ENCODE measurements at regions not wholly inside any gene's neighbourhood (a gene's known extent, or its start where the extent isn't known, plus 50 kb on each side); places are given as distances from the start of the nearest gene placed in this dataset.
"Not testable (repeated sequence)": the region's sequence is repeated elsewhere in the genome, so short reads cannot be mapped to it uniquely, and the experiment has no call there.

DNA sequence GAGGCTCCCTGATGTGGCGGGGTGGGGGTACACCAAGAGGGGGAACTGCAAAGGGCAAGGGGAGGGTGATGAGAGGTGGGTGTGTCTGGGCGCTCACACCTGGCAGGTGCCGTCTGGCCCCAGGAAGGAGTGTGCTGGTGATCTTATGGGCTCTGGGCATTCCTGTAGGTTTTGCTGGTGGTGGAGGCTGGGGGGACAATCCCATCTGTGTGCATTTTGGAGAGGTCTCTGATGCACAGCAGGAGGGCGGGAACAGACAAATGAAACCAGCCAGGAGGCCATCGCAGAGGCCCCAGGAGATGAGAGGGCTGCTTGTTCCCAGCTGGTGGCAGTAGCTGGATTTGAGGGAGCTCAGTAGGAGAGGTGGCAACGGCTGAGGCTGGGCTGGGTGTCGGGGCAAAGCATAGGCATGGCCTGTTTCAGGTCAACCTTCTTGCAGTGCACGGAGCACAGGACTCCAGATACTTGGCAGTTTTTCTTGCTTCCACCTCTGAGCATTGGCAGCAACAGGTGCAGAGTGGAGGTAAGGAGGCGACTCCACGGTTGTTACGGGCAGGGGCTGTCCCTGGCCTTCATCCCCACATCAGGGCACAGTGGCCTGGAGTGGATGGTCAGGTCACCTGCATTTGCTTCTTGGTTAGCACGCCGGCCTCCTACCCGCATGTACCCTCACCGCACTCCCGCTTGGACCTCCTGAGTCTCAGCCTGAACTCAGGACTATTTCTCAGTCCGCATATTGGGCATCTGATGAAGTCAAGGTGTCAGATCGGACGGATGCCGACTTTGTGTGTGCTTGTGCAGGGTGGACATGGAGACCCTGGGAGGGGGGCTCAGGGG is 194.2 kb upstream of the HDAC4 start:
- no peak for DNase-seq

GRCh38 chr2:239594019-239594771 is 193.4 kb upstream of the HDAC4 start:
- no peak for DNase-seq

- DNase-seq: no peak
Measured at GRCh38 chr2:239593455-239593854, 192.6 kb upstream of the HDAC4 start.

DNA sequence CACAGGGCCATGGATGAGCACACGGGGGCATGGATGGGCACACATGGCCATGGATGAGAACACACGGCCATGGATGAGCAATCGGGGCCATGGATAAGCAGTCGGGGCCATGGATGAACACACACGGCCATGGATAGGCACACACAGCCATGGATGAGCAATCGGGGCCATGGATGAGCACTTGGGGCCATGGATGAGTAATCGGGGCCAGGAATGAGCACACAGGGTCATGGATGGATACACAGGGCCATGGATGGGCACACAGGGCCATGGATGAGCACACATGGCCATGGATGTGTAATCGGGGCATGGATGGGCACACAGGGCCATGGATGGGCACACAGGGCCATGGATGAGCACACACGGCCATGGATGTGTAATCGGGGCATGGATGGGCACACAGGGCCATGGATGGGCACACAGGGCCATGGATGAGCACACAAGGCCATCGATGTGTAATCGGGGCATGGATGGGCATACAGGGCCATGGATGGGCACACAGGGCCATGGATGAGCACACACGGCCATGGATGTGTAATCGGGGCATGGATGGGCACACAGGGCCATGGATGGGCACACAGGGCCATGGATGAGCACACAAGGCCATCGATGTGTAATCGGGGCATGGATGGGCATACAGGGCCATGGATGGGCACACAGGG is 191.9 kb upstream of the HDAC4 start:
- DNase-seq: not testable (repeated sequence)

DNA sequence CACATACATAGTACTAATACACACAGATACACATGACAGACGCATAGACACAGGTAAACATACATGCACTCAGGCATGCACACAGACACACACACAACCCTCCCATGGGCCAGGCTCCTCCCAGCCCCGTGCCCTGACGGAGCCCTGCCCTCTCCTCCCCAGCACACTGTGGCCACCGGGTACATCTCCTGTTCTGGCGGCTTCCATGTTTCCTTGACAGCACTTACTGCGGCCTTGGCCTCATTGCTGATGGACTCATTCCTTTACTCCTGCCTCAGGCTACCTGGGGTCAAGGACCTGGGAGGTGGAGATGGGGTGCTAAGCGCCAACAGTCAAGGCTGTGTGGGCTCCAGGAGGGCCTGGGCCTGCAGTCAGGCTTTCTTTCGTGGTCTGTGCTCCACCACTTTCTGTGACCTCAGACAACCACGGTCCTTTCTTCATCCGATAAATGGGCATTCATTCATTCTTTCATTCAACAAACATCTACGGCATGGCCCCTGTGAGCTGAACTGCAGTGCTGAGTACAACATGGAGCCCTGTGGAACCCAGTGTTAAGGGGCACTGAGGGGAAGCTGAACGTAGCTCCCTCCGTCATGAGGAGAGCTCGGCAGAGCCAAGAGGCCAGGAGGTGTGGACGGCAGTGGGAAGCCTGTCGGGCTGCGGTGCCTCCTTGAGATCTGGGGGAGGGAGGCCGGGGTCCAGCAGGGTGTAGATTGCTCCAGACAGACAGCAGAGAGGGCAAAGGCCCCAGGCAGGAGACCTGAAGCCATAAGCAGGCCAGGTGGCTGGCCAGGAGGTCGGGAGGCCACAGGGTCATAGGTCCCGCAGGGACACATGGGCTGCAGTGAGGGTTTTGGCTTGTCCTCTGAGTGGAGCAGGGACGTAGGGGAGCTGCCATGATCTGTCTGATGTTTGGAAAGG is 190.4 kb upstream of the HDAC4 start:
- DNase-seq: no peak

- no peak for DNase-seq
Measured at GRCh38 chr2:239590276-239590675, 189.5 kb upstream of the HDAC4 start.

DNA sequence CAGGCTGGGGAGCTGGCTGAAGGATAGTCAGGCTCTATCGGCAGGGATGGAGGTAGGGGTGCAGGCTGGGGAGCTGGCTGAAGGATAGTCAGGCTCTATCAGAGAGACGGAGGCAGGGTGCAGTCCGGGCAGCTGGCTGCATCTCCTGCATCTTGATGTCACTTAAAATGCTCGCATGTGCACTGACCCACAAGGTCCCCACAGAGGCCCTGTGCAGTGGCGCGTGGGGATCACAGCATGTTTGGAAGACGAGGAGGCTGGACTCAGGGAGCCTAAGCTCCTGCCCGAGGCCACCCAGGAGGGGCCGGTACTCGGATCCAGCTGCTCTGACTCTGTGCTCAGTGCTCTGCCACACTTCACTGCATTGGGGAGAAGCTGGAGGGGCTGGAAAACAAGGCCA is 189.0 kb upstream of the HDAC4 start:
- DNase-seq: no peak

DNA sequence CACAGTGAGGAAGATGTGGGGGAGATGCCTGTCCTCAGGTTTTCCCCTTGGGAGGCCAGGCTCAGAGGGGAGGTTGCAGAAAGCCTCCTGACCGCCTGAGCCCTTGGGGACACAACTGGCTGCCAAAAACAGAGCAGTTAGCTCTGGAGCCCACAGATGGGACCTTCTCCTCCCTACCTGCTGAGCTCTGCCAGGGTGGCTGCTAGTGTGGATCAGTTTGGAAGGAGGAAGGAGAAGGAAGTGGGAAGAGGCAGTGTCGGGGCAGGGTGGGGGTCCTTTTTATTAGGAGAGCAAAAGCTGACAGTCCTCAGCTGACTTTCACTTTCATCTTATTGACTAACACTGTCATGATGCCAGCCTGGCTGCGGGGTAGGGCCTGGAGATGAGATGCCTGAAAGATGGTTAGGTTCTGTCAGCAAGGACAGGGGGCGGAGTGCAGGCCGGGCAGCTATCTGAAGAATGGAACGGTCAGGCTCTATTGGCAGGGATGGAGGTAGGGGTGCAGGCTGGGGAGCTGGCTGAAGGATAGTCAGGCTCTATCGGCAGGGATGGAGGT is 188.5 kb upstream of the HDAC4 start:
- DNase-seq: no peak

- DNase-seq: no peak
Measured at GRCh38 chr2:239588451-239589269, 187.8 kb upstream of the HDAC4 start.

GRCh38 chr2:239587841-239588240 is 187.0 kb upstream of the HDAC4 start:
- DNase-seq: no peak

- no peak for DNase-seq
Measured at GRCh38 chr2:239587311-239587731, 186.5 kb upstream of the HDAC4 start.

DNA sequence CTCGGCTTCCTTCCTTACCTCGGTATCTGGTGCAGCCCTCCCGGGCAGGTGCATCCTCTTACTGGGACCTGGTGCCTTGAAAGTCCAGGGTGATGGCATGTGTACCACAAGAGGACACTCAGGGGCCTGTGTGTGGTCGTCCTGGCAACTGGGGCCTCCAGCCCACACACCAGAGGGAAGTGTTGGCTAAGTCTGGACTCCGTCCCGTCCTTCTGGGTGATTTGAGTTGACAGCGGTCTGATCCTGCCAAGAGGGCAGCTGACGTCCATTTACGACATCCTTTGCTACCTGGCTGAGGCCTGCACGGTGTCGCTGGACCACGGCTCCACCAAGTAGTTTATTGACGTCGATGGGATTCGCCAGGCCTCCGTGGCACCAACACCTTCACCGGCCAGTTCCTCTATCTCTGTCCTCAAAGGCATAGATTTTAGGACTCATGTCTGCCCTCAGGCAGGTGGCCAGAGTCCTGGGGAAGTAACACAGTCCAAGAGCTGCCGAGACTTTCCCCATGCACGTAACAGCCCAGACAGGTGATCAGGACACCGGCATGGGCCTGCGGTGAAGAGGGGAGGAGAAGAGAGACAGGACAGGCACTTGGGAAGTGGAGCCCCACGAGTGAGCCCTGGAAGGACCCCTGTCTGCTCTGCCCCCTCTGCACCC is 186.0 kb upstream of the HDAC4 start:
- no peak for DNase-seq

- DNase-seq: no peak
Measured at GRCh38 chr2:239585422-239585821, 184.6 kb upstream of the HDAC4 start.

DNA sequence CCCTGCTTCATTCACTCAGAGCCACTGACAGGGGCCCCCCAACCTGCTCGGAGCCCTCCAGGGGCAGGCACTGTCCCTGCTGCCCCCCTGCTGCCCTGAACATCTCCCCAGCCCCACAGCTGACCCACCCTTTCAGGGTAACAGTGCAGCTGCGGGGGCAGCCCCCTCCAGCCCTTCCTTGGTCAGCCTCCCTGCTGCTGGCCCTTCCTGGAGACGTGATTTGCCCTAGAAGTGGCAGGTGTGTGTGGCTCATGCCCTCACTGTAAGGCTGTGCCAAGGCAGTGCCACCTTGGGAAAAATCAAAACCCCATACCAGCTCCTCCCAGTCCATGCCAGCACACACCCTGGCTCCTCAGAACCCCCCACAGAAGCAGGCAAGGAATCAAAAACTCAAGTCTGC is 184.2 kb upstream of the HDAC4 start:
- DNase-seq: no peak

GRCh38 chr2:239583879-239584859 is 183.3 kb upstream of the HDAC4 start:
- DNase-seq: no peak

DNA sequence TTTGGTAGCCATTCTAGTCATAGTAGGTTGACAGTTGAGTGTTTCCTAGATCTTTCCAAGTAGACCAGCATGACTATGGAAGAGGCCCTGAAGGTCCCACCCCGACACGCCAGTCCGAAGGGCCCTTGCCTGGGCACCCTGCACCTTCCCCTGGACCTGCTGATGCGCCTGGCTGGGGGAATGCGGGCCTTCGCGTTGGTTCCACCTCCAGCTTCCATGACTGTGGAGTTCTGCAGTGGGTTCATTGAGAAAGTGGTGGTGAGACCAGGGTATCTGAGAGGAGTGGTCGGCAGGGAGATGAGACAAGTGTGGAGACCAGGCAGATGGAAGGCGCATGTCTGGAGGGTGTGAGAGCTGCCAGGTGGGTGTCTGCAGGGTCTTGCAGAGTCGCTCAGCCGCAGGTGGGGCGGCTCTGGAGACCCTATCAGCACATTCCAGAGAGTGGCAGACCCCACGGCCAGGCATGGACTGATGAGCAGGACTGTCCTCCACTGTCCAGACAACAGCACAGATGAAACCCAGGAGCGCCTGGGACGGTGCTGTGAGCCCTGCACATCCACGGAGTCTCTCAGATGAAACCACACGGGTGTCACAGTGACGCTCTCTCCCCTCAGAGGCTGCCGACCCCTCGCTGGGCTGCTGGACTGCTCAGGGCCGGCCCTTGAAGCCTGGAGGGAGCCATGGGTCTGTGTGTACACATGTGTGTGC is 182.5 kb upstream of the HDAC4 start:
- no peak for DNase-seq

DNA sequence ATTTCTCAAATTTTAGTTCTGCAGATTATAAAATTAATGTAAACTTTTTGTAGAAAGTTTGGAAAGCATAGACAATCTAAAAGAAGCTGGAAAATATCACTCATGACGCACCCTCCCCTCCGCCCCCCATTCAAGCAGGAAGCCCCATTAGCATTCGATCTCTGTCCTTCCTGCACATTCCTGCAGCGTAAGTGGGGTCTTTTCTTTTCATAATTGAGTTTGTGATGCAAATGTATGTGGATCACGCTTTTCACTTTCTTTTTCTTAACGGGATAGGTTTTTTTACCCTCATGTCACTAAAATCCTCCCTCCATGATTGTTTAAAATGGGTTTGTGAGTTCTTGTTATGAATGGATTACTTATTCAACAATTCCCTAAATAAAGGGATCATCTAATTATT is 181.7 kb upstream of the HDAC4 start:
- DNase-seq: no peak

GRCh38 chr2:239581352-239581901 is 180.6 kb upstream of the HDAC4 start:
- DNase-seq: no peak

- DNase-seq: no peak
Measured at GRCh38 chr2:239580199-239580527, 179.3 kb upstream of the HDAC4 start.

Measured in EL (cell line).